ENCODE measurements at regions not wholly inside any gene's neighbourhood (a gene's known extent, or its start where the extent isn't known, plus 50 kb on each side); places are given as distances from the start of the nearest gene placed in this dataset.

GRCh38 chr7:25360451-25360850, 132.2 kb upstream of the NPVF start:
- intact Hi-C loops (cut with micrococcal nuclease) = no loop called here

GRCh38 chr7:25361387-25361786, 133.1 kb upstream of the NPVF start:
- intact Hi-C loops (cut with micrococcal nuclease) = no loop called here

- intact Hi-C loops (cut with micrococcal nuclease) = no loop called here
These were observed 133.6 kb upstream of the NPVF start for GRCh38 chr7:25361863-25362262.

- intact Hi-C loops (cut with micrococcal nuclease) = no loop called here
These were observed 140.4 kb upstream of the NPVF start for GRCh38 chr7:25368599-25369201.

- intact Hi-C loops (cut with micrococcal nuclease) = no loop called here
These were observed 141.5 kb upstream of the NPVF start for GRCh38 chr7:25369786-25370185.

- intact Hi-C loops (cut with micrococcal nuclease) = no loop called here
These were observed 143.7 kb upstream of the NPVF start for GRCh38 chr7:25371972-25372371.

- intact Hi-C loops (cut with micrococcal nuclease) = no loop called here
These were observed 147.7 kb upstream of the NPVF start for GRCh38 chr7:25375805-25376600.

- intact Hi-C loops (cut with micrococcal nuclease) = no loop called here
These were observed 151.3 kb upstream of the NPVF start for GRCh38 chr7:25379351-25380300.

- intact Hi-C loops (cut with micrococcal nuclease) = no loop called here
These were observed 153.7 kb upstream of the NPVF start for GRCh38 chr7:25381818-25382589.

- intact Hi-C loops (cut with micrococcal nuclease) = no loop called here
These were observed 154.6 kb upstream of the NPVF start for GRCh38 chr7:25382869-25383268.

- intact Hi-C loops (cut with micrococcal nuclease) = no loop called here
These were observed 155.1 kb upstream of the NPVF start for GRCh38 chr7:25383402-25383801.

- intact Hi-C loops (cut with micrococcal nuclease) = no loop called here
These were observed 156.7 kb upstream of the NPVF start for GRCh38 chr7:25384788-25385505.

GRCh38 chr7:25385506-25386136, 157.3 kb upstream of the NPVF start:
- intact Hi-C loops (cut with micrococcal nuclease) = no loop called here

- intact Hi-C loops (cut with micrococcal nuclease) = no loop called here
These were observed 158.0 kb upstream of the NPVF start for GRCh38 chr7:25386311-25386744.

- intact Hi-C loops (cut with micrococcal nuclease) = loop anchor here (1.0 kb wide), 1 partner anchor 129 kb away; no protein-coding TSS in a partner anchor
These were observed 160.4 kb upstream of the NPVF start for GRCh38 chr7:25388681-25389080.

GRCh38 chr7:25389489-25390106, 161.3 kb upstream of the NPVF start:
- intact Hi-C loops (cut with micrococcal nuclease) = loop anchor here (1.0 to 2.0 kb wide), 2 partner anchors 130 to 461 kb away; no protein-coding TSS in a partner anchor

GRCh38 chr7:25391295-25391861, 163.1 kb upstream of the NPVF start:
- intact Hi-C loops (cut with micrococcal nuclease) = loop anchor here (1.0 to 2.0 kb wide), 2 partner anchors 175 to 459 kb away; no protein-coding TSS in a partner anchor

- intact Hi-C loops (cut with micrococcal nuclease) = loop anchor here (1.0 to 2.0 kb wide), 2 partner anchors 174 to 459 kb away; no protein-coding TSS in a partner anchor
These were observed 163.8 kb upstream of the NPVF start for GRCh38 chr7:25391961-25392587.

Data from T-helper 1 cell treated with Interleukin-12 subunit alpha and Interleukin-12 subunit beta and Interleukin-4 antibody, amounts not matched to agents 30 ng/mL and 1 ng/mL, for 36 hours (primary cell).